ENCODE measurements at regions not wholly inside any gene's neighbourhood (a gene's known extent, or its start where the extent isn't known, plus 50 kb on each side); places are given as distances from the start of the nearest gene placed in this dataset.

- BruUV-seq (replicated peaks): no TSS peak
- Histone ChIP-seq H3K4me1 (peaks cover 5% of the 10 kb centered on the region; the same call in 1 of the 2 replicates), H3K9me3 (no peaks in the 10 kb centered on the region), H3K36me3 (ENCODE audit: control insufficient read depth, insufficient read depth, low read length) (no peaks in the 10 kb centered on the region), H3K4me3 (ENCODE audit: low read depth, low read length) (no peak overlapping the region), H3K27me3 (replicated peaks; ENCODE audit: control insufficient read depth, insufficient read depth, low read length) (no peaks in the 10 kb centered on the region)
- H3K4me3 Mint-ChIP-seq (ENCODE audit: unreplicated experiment): no peak overlapping the region
- TF ChIP-seq CTCF (IDR thresholded peaks at IDR 0.05; ENCODE audit: insufficient read depth in 1 of 2, low read depth in 1 of 2, low read length in 1 of 2, severe bottlenecking in 1 of 2, unreplicated experiment in 1 of 2): no peak
- intact Hi-C loops (cut with micrococcal nuclease; ENCODE audit: unreplicated experiment): no loop called here
- no peaks in the 10 kb centered on the region for H3K27me3 Mint-ChIP-seq (ENCODE audit: insufficient read depth, unreplicated experiment)
- no peak overlapping the region for H3K27ac Mint-ChIP-seq (ENCODE audit: unreplicated experiment)
- H3K4me1 Mint-ChIP-seq (ENCODE audit: low read depth, unreplicated experiment): peaks cover 7% of the 10 kb centered on the region
- ChIA-PET POLR2A (no interaction called here), CTCF (no interaction called here)
- peaks cover 18% of the 10 kb centered on the region for H3K9me3 Mint-ChIP-seq (ENCODE audit: unreplicated experiment)
- no peak for DNase-seq
- H3K36me3 Mint-ChIP-seq (ENCODE audit: insufficient read depth, unreplicated experiment): no peaks in the 10 kb centered on the region
Observed at GRCh38 chr1:168782559-168783116, 53.6 kb upstream of the DPT start.

GRCh38 chr1:168783458-168784210 is 54.6 kb upstream of the DPT start:
- no peaks in the 10 kb centered on the region for H3K36me3 Mint-ChIP-seq (ENCODE audit: insufficient read depth, unreplicated experiment)
- CTCF ChIA-PET: no interaction called here
- BruUV-seq (replicated peaks): no TSS peak

More at GRCh38 chr1:168783458-168784210, 54.6 kb upstream of the DPT start:
- peaks cover 5% of the 10 kb centered on the region; the same call in 1 of the 2 replicates for H3K4me1 ChIP-seq
- no peaks in the 10 kb centered on the region for H3K9me3 ChIP-seq
- H3K4me3 ChIP-seq (ENCODE audit: low read depth, low read length): no peak overlapping the region
- intact Hi-C loops (cut with micrococcal nuclease; ENCODE audit: unreplicated experiment): no loop called here
- H3K27me3 Mint-ChIP-seq (ENCODE audit: insufficient read depth, unreplicated experiment): no peaks in the 10 kb centered on the region
- no peaks in the 10 kb centered on the region for H3K27me3 ChIP-seq (replicated peaks; ENCODE audit: control insufficient read depth, insufficient read depth, low read length)
- H3K27ac Mint-ChIP-seq (ENCODE audit: unreplicated experiment): no peak overlapping the region
- no peak overlapping the region for H3K4me3 Mint-ChIP-seq (ENCODE audit: unreplicated experiment)
- POLR2A ChIA-PET: no interaction called here
- no peak for DNase-seq
- H3K4me1 Mint-ChIP-seq (ENCODE audit: low read depth, unreplicated experiment): peaks cover 7% of the 10 kb centered on the region
- no peak for TF ChIP-seq CTCF (IDR thresholded peaks at IDR 0.05; ENCODE audit: insufficient read depth in 1 of 2, low read depth in 1 of 2, low read length in 1 of 2, severe bottlenecking in 1 of 2, unreplicated experiment in 1 of 2)
- peaks cover 18% of the 10 kb centered on the region for H3K9me3 Mint-ChIP-seq (ENCODE audit: unreplicated experiment)
- H3K36me3 ChIP-seq (ENCODE audit: control insufficient read depth, insufficient read depth, low read length): no peaks in the 10 kb centered on the region

Measured in Caco-2 (cell line).